IPS-NIHi11 (cell line): ENCODE measurements at regions not wholly inside any gene's neighbourhood (a gene's known extent, or its start where the extent isn't known, plus 50 kb on each side); places are given as distances from the start of the nearest gene placed in this dataset.
A peak's percentile ranks its signal among the peaks of the same experiment; 100 is the strongest.
"Not testable (repeated sequence)": the region's sequence is repeated elsewhere in the genome, so short reads cannot be mapped to it uniquely, and the experiment has no call there.

Experiments
- DNase-seq: peaks from one replicate; pipeline ENCODE4 v3.0.0; 2012; ENCODE audit warnings: mixed read lengths, low spot score

GRCh38 chr12:116687888-116688287 lies 50.0 kb downstream of the SPRING1 start:
- DNase-seq: peak; percentile 80

- no peak for DNase-seq
These were observed 53.0 kb downstream of the SPRING1 start for GRCh38 chr12:116684891-116685290.

- no peak for DNase-seq
These were observed 60.6 kb downstream of the SPRING1 start for GRCh38 chr12:116677202-116677661.

GRCh38 chr12:116675339-116676107 lies 62.3 kb downstream of the SPRING1 start:
- no peak for DNase-seq

- DNase-seq: no peak
These were observed 63.2 kb downstream of the SPRING1 start for GRCh38 chr12:116674643-116675183.

- no peak for DNase-seq
These were observed 64.2 kb downstream of the SPRING1 start for GRCh38 chr12:116673681-116674111.

GRCh38 chr12:116672842-116673516 lies 64.9 kb downstream of the SPRING1 start:
- DNase-seq: no peak

- DNase-seq: no peak
These were observed 65.9 kb downstream of the SPRING1 start for GRCh38 chr12:116672010-116672409.

- DNase-seq: no peak
These were observed 67.0 kb downstream of the SPRING1 start for GRCh38 chr12:116670859-116671258.

- DNase-seq: no peak
These were observed 70.1 kb downstream of the SPRING1 start for GRCh38 chr12:116667752-116668151.

GRCh38 chr12:116666829-116667228 lies 71.0 kb downstream of the SPRING1 start:
- DNase-seq: not testable (repeated sequence)

DNA sequence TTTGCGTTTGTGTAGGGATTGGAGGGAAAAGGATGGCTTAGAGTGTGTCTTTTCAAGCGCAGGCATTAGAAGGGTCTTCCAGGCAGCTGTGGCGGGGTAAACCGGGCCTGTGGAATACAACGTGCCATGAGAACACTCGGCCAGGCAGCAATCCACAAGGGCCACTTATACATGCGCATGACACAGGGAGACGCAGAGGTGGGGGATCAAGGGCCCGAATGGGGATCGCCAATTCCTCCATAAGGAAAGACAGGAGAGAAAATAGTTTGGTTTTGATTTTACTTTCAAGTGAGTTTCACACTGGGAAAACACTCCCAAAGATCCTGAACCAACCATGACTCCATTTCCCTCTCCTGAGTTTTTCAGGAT lies 71.6 kb downstream of the SPRING1 start:
- DNase-seq: peak; percentile 39

DNA sequence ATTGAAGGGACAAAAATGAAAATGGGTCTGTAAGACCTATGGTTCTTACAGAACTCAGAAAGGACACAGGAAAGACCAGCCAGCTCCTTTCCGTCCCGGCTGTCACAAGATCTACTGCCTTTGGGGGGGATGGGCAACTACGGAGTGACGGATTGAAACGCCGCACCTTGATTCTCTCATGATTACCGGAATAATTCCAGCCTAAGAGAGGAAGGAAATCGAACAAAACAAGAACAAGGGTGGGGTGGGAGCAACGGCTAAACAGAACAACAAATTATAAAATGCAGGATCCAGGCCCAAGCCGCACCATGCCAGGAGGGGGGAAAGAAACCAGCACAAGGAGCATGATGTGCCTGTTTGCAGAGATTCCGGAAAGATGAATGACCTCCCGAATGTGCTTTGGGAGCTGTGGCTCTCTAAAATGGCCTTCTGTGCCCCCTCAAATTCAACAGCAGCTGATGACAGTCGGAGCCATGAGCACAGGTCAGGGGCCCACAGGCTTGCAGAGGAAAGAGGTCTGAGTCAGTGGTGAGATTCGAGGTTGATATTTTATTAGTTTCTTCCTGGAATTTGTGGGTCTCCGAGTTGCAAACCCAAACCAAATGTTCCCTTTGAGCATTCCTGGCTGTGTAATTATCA lies 72.1 kb downstream of the SPRING1 start:
- no peak for DNase-seq

DNA sequence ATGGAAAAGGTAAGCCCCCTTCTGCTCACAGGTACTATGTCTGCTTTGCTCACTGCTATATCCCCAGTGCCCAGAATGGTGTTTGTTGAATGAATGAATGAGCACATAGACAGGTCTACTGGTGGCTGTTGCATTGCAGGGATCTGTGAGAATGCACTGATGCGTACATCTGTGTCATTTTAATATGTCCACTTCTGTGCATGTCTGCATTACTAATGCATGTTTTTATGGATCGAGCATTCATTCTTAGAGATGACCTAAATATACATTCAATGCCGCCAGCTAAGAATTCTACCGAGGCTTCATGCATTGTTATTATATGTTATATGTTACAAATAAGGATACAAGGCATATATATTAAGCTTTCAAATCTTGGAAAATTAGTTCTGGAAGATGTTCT lies 73.8 kb downstream of the SPRING1 start:
- no peak for DNase-seq

DNA sequence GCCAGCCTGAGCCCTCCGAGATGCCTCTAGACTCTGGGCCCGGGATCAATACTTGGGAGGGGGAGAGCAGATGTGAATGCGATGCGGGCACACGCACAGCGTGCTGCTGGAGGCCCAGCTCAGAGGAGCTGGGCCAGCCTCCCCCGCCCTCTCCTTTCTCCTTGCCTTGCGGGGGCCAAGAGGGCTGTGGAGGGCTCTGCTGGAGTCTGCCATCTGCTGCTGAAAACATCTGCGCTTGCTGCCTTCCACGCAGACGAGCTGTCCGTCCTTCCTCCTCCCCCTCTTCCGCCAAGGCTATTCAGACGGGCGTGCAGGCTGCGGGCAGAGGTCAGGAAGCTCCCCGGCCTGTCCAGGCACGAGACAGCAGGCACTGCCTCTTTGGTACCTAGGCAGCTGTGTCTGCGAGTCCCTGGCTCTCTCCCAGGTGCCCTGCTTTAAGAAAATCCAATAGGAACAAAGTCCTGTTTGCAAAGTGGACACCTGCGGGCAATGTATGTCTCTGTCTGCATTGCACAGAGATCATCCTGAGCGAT lies 75.2 kb downstream of the SPRING1 start:
- peak; percentile 31 for DNase-seq

DNA sequence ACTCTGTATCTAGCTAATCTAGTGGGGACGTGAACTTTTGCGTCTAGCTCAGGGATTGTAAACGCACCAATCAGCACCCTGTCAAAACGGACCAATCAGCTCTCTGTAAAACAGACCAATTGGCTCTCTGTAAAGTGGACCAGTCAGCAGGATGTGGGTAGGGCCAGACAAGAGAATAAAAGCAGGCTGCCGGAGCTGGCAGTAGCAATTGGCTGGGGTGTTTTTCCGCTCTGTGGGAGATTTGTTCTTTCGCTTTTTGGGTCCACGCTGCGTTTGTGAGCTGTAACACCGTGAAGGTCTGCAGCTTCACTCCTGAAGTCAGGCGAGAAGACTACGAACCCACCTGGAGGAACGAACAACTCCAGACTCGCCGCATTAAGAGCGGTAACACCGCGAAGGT lies 76.5 kb downstream of the SPRING1 start:
- DNase-seq: no peak

GRCh38 chr12:116660740-116661139 lies 77.1 kb downstream of the SPRING1 start:
- DNase-seq: not testable (repeated sequence)

GRCh38 chr12:116659771-116660481 lies 77.9 kb downstream of the SPRING1 start:
- no peak for DNase-seq

GRCh38 chr12:116657921-116658495 lies 79.9 kb downstream of the SPRING1 start:
- no peak for DNase-seq

DNA sequence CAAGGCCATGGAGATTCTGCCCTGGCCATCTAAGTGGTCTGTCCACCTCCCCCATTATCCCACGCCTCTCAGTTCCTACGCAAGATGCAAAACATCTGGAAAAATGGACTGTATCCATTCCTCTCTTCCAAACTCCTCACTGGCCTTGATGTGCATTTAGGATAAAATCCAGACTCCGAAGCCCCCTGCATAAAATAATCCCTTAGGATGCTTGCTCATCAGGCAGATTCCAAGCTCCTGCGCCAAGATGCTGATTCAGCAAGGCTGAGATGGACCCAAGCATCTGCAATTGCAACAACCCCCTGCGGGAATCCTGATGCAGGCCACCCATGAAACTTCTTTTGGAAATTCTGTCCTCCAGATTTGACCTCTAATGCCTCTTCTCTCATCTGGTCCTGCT lies 81.6 kb downstream of the SPRING1 start:
- no peak for DNase-seq

- no peak for DNase-seq
These were observed 83.6 kb downstream of the SPRING1 start for GRCh38 chr12:116654226-116654743.
